Choroid plexus epithelial cell (primary cell): ENCODE measurements at regions not wholly inside any gene's neighbourhood (a gene's known extent, or its start where the extent isn't known, plus 50 kb on each side); places are given as distances from the start of the nearest gene placed in this dataset.
"Not testable (repeated sequence)": the region's sequence is repeated elsewhere in the genome, so short reads cannot be mapped to it uniquely, and the experiment has no call there.

Experiments used
- DNase-seq: peaks from one replicate; pipeline ENCODE4 v3.0.0-alpha.2; 2010; ENCODE audit warnings: low read depth
- H3K4me3 ChIP-seq: 2 replicates; pipeline ENCODE4 v1.5.1; 2011; ENCODE audit warnings: low read depth, mild to moderate bottlenecking, control low read depth, low read length, moderate library complexity
- CTCF ChIP-seq: conservative IDR thresholded peaks from 2 replicates; pipeline ENCODE4 v1.5.1; 2011; ENCODE audit warnings: low read depth, mild to moderate bottlenecking, control low read depth, inconsistent platforms, low read length, moderate library complexity

GRCh38 chrX:28408017-28408723 is 179.1 kb upstream of the IL1RAPL1 start:
- DNase-seq, result no peak
- no peak for TF ChIP-seq CTCF
- no peak overlapping the region for H3K4me3 ChIP-seq

- no peak overlapping the region for H3K4me3 ChIP-seq
- no peak for DNase-seq
- TF ChIP-seq CTCF, result no peak
Observed at GRCh38 chrX:28398342-28398741, 188.9 kb upstream of the IL1RAPL1 start.

- no peak for TF ChIP-seq CTCF
- H3K4me3 ChIP-seq, result no peak overlapping the region
- DNase-seq, result peak; percentile 8
Observed at GRCh38 chrX:28391528-28391927, 195.7 kb upstream of the IL1RAPL1 start.

- no peak for DNase-seq
- no peak for TF ChIP-seq CTCF
- H3K4me3 ChIP-seq, result no peak overlapping the region
Observed at GRCh38 chrX:28379103-28379502, 208.1 kb upstream of the IL1RAPL1 start.

- not testable (repeated sequence) for H3K4me3 ChIP-seq, DNase-seq
Observed at GRCh38 chrX:28367649-28368048, 219.6 kb upstream of the IL1RAPL1 start.

- DNase-seq, result no peak
- TF ChIP-seq CTCF, result no peak
- H3K4me3 ChIP-seq, result no peak overlapping the region
Observed at GRCh38 chrX:28351801-28352200, 235.4 kb upstream of the IL1RAPL1 start.

- H3K4me3 ChIP-seq, result no peak overlapping the region
- TF ChIP-seq CTCF, result no peak
- DNase-seq, result no peak
Observed at GRCh38 chrX:28349888-28350287, 237.4 kb upstream of the IL1RAPL1 start.
